GM19324 (cell line): ENCODE measurements at regions not wholly inside any gene's neighbourhood (a gene's known extent, or its start where the extent isn't known, plus 50 kb on each side); places are given as distances from the start of the nearest gene placed in this dataset.
"Not testable (repeated sequence)": the region's sequence is repeated elsewhere in the genome, so short reads cannot be mapped to it uniquely, and the experiment has no call there.

ENCODE experiments used
- ATAC-seq: cut with Tn5 transposase; IDR thresholded peaks from one replicate; pipeline ENCODE4 v1.9.1; 2021; ENCODE audit warnings: mild to moderate bottlenecking, moderate library complexity; ENCODE audit not compliant: unreplicated experiment, low FRiP score

DNA sequence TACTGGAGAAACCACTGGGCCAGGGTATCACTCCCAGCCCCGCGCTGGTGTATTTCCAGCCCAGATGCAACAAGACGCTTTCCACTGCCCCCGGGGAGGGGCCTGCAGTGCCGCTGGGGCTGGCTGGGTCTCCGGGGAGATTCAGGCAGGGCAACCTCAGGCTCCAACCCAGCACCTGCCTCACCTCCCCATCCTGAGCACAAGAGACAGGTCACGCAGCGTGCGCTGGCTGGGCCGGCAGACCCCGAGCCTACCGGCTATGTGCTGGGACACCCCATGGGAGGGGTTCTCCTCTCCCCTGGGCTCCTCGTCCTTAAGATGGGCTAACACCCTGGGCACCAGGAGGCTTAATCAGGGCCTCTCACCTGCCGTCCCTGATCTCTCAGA, 80.9 kb downstream of the RFLNA start:
- no peak for ATAC-seq

- ATAC-seq, result no peak
These were observed 80.4 kb downstream of the RFLNA start for GRCh38 chr12:124375141-124375788.

GRCh38 chr12:124374567-124374966, 79.7 kb downstream of the RFLNA start:
- no peak for ATAC-seq

GRCh38 chr12:124374147-124374546, 79.3 kb downstream of the RFLNA start:
- no peak for ATAC-seq

- ATAC-seq, result not testable (repeated sequence)
These were observed 78.8 kb downstream of the RFLNA start for GRCh38 chr12:124373701-124374100.

GRCh38 chr12:124372831-124373230, 77.9 kb downstream of the RFLNA start:
- ATAC-seq, result no peak

DNA sequence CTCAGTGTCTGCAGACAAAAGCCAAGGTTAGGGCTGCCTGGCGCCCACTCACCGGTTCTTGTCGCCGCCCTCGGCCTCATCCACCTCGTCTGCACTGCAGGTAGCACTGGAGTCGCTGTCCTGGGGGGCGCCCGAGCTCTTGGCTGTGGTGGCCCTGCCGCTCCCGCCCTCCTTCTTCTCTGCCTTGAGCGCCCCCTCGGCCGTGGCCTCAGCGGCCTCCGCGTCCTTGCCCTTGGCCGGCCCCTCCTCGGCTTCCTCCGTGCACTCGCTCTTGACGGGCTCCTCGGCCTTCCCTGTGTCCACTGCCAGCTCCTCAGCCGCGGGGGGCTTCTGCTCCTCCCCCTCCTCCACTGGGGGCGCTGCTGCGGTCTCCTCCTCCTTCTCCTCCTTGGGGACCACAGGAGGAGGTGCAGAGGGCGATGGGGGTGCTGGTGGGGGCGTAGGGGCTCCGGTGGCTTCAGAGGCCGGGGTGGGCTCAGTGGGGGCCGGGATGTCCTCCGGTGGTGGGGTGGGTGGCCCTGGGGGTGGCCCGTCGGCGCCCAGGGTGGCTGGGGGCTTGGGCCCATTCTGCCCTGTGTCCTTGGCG, 77.2 kb downstream of the RFLNA start:
- ATAC-seq, result no peak

- no peak for ATAC-seq
These were observed 76.5 kb downstream of the RFLNA start for GRCh38 chr12:124371366-124371765.

GRCh38 chr12:124370851-124371250, 76.0 kb downstream of the RFLNA start:
- ATAC-seq, result no peak

- no peak for ATAC-seq
These were observed 75.5 kb downstream of the RFLNA start for GRCh38 chr12:124370384-124370783.

DNA sequence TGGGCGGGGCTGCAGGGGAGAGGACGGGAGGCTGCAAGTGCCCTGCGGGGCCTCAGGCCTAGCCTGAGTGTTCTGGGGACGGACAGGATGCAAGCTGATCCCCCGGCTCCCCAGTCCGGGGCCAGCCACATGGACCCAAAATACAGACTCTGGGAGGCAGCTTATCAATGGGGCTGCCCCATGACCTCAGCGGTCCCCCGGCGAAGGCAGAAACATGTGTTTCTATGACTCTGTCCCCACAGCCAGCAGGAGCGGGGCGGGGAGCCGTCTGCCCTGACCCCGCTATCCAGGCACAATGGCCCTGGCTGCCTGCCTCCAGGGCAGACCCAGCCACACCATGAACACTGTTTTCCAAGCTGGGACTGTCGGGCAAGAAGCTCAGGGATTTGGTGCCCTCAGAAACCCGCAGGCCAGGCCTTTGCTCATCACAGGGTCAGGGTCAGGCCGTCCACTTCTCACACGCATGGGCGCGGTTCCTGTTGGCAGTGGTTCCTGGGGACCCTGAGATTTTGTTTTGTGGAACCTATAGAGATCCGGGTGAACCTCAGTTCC, 75.0 kb downstream of the RFLNA start:
- ATAC-seq, result no peak

DNA sequence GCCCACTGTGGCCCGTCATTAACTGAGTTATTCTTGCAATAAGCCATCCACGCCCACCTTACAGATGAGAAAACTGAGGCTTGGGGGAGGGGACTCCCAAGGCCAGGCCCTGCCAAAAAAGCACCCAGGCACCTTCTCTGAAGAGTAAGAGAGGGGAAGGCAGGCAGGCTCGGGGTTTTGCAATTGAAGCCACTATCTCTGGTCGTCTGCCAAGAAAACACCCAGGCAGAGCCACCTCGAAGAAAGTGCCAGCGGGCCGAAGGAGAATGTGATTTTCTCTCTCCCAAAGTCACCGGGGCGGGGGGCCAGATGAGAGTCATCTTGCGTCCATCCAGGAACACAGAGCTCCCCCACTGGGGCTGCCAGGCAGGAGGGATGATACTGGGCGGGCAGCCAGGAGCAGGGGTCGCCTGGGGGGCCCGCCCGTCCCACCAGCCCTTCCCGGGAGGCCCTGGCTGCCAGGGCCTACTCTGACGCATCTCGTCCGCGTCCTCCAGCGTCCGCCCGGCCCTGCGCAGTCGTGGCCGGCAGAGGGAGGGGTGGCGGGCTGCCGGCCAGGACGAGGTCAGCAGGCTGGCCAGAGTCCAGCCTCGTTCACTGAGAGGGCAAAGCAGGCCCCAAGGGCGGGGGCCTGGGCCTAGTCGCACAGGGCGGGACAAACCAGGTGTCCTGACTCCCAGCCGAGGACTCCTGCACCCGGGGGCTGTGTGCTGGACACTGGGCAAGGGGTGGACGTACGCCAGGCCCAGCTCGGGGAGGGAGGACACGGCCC, 74.3 kb downstream of the RFLNA start:
- no peak for ATAC-seq

DNA sequence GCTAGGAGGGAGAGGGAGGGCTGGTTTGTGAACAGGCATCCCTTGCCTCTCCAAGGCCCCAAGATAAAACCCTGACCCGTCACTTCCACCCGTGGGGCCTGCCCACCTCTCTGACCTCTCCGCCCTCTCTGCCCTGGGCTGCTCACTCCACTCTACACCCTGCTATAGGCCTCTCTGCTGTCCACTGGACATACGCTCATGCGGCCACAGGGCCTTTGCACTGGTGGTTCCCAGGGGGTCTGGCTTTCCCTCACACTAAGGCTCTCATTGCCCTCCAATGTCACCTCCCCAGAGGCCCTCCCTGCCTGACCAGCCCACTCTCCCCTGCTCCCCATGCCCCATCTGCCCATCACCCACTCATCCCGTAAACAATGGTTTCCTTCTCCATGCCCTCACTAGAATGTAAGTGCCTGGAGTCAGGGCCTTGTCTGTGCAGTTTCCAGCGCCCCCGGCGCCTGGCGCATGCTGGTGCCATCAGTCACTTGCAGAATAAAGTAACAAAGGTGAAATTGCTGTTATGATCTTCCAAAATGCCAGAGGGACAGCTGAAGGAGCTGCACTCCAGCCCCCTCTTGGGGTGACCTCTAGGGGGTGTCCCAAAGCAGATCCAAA, 73.6 kb downstream of the RFLNA start:
- no peak for ATAC-seq

DNA sequence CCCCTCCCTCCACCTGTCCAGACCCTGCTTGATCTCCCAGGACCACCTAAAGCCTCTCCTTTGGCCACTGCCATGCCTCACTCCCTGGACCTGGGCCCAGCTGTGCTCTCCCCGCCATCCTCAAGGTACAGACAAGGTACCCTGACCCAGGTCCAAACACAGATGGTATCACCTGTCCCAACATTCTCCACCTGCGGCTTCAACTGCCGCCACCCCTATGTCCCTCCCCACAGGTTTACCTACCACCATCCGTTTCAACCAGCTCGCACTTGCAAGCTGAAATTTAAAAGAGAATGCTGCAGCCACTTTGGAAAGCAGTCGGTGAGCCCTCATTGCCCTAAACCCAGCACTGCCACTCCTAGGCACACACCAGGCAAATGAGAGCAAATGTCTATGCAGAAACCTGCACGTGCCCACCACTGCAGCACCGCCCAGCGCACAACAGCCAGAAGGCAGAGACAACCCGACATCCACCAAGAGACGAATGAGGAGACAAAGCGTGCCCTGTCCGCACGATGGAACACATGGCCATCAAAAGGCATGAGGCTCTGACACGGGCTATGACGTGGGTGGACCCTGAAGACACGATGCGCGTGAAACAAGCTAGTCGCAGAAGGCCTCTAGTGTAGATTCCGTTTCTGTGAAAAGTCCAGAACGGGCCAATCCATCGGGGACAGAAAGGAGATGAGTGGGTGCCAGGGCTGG, 71.0 kb downstream of the RFLNA start:
- no peak for ATAC-seq
